Kidney glomerular epithelial cell (primary cell): ENCODE measurements at regions not wholly inside any gene's neighbourhood (a gene's known extent, or its start where the extent isn't known, plus 50 kb on each side); places are given as distances from the start of the nearest gene placed in this dataset.
"Not testable (repeated sequence)": the region's sequence is repeated elsewhere in the genome, so short reads cannot be mapped to it uniquely, and the experiment has no call there.

Experiments used
- DNase-seq: peaks from one replicate; lab custom pipeline; 2025; lab: John Stamatoyannopoulos, UW

GRCh38 chr7:126178865-126179264 lies 1073.9 kb downstream of the GRM8 start:
- no peak for DNase-seq

- no peak for DNase-seq
Measured at GRCh38 chr7:126177782-126178181, 1075.0 kb downstream of the GRM8 start.

- no peak for DNase-seq
Measured at GRCh38 chr7:126166645-126167044, 1086.1 kb downstream of the GRM8 start.

GRCh38 chr7:126163647-126164046 lies 1089.1 kb downstream of the GRM8 start:
- DNase-seq = no peak

GRCh38 chr7:126157391-126157790 lies 1095.3 kb downstream of the GRM8 start:
- no peak for DNase-seq

GRCh38 chr7:126150278-126150958 lies 1102.3 kb downstream of the GRM8 start:
- no peak for DNase-seq

- DNase-seq = no peak
Measured at GRCh38 chr7:126140858-126141466, 1111.8 kb downstream of the GRM8 start.

- no peak for DNase-seq
Measured at GRCh38 chr7:126119981-126120380, 1132.8 kb downstream of the GRM8 start.

- no peak for DNase-seq
Measured at GRCh38 chr7:126103582-126103981, 1149.2 kb downstream of the GRM8 start.

- no peak for DNase-seq
Measured at GRCh38 chr7:126083014-126083413, 1153.4 kb upstream of the POT1 start.

GRCh38 chr7:126079581-126079980 lies 1150.0 kb upstream of the POT1 start:
- DNase-seq = no peak

- DNase-seq = no peak
Measured at GRCh38 chr7:126079151-126079550, 1149.5 kb upstream of the POT1 start.

GRCh38 chr7:126065766-126066165 lies 1136.1 kb upstream of the POT1 start:
- DNase-seq = no peak

- DNase-seq = no peak
Measured at GRCh38 chr7:126057979-126058378, 1128.4 kb upstream of the POT1 start.

- DNase-seq = not testable (repeated sequence)
Measured at GRCh38 chr7:126056613-126057012, 1127.0 kb upstream of the POT1 start.

- DNase-seq = no peak
Measured at GRCh38 chr7:126052229-126052628, 1122.6 kb upstream of the POT1 start.

GRCh38 chr7:126044662-126045061 lies 1115.0 kb upstream of the POT1 start:
- DNase-seq = no peak

- no peak for DNase-seq
Measured at GRCh38 chr7:126041472-126041871, 1111.8 kb upstream of the POT1 start.

GRCh38 chr7:126040114-126041045 lies 1110.8 kb upstream of the POT1 start:
- DNase-seq = no peak

- DNase-seq = peak; percentile 41
Measured at GRCh38 chr7:126026421-126027088, 1096.9 kb upstream of the POT1 start.

GRCh38 chr7:126022452-126022851 lies 1092.8 kb upstream of the POT1 start:
- no peak for DNase-seq

GRCh38 chr7:126016722-126017121 lies 1087.1 kb upstream of the POT1 start:
- DNase-seq = no peak
